GM18870 (cell line): ENCODE measurements at regions not wholly inside any gene's neighbourhood (a gene's known extent, or its start where the extent isn't known, plus 50 kb on each side); places are given as distances from the start of the nearest gene placed in this dataset.

Experiments used
- ATAC-seq: cut with Tn5 transposase; IDR thresholded peaks from one replicate; pipeline ENCODE4 v1.9.1; 2021; ENCODE audit warnings: moderate library complexity; ENCODE audit not compliant: unreplicated experiment

- no peak for ATAC-seq
Observed at GRCh38 chr3:59311231-59311630, 261.4 kb upstream of the CFAP20DC start.

DNA sequence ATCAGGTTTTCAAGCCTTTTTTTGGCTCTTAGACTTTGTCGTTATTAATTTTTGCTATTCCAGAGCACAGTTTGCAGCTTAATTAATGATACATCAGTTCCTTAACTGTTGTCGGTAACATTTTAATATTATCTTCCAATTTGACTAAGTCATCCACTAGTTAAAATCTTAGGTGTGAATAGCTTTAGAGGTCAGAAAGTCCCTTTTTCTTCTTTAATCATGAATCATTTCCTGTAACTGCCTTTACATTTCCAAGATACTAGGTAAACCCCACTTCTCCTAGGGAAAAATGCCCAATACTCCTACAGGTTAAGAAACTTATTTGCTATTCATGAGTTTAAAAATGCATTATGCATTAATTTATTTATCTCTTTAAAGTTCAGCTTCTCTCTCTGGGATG, 260.9 kb upstream of the CFAP20DC start:
- ATAC-seq, result no peak

- no peak for ATAC-seq
Observed at GRCh38 chr3:59308684-59309083, 258.9 kb upstream of the CFAP20DC start.

- ATAC-seq, result no peak
Observed at GRCh38 chr3:59308001-59308400, 258.2 kb upstream of the CFAP20DC start.

- ATAC-seq, result no peak
Observed at GRCh38 chr3:59306436-59306835, 256.6 kb upstream of the CFAP20DC start.

- ATAC-seq, result no peak
Observed at GRCh38 chr3:59304296-59304695, 254.5 kb upstream of the CFAP20DC start.

GRCh38 chr3:59303452-59303851, 253.6 kb upstream of the CFAP20DC start:
- ATAC-seq, result no peak

GRCh38 chr3:59302442-59302841, 252.6 kb upstream of the CFAP20DC start:
- no peak for ATAC-seq

DNA sequence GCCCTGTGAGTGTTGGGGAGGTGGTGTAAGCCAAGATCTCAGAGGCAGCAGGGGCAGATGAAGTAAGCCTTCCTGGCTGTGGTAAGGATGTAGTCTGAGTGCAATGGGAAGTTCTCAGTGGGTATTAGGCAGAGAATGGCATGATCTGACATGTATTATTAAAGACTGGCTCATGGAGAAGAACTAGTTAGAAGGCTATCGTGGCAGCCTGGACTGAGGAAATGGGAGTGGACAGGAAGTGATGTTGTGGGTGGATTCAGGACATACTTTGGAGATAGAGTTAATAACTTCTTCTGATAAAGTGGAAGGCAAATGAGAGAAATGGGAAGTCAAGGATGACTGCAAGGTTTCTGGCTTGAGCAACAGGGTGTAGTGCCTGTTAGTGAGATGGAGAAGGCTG, 250.9 kb upstream of the CFAP20DC start:
- no peak for ATAC-seq

DNA sequence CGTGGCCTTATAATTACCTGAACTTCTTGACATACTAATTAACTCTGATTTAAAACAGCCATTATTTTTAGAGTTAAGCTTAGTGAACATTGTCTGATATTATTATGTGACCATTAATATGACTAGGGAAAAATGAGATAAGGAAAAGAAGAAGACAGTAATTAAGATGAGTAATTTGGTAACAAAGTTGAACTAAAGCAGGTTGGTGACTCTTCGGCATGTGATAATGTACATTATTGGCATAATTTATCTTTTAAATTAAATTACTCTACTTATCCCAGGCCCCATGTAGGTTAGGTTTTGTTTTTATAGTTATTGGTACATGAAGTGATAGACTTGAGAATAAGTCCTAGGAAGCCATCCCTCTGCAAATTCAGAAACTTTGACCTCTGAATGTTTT, 249.7 kb upstream of the CFAP20DC start:
- ATAC-seq, result no peak

GRCh38 chr3:59290358-59290757, 240.5 kb upstream of the CFAP20DC start:
- no peak for ATAC-seq

DNA sequence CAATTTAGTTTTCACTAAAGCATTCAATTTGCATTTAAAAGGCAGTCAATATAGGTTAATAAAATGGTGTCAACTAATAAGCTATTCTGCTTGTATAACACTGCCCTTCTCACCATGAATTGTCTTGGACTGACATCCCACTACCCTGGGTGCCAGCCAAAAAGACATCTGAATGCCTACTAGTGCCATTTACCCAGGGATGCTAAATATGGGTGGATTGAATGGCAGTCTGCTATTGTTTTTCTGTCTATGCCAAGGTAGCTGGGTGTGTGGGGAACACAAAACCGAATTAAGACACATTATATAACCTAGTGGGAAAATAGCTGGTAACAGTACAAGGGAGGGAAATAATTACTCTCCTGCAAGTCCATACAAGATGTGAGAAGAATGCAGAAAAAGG, 240.0 kb upstream of the CFAP20DC start:
- no peak for ATAC-seq

DNA sequence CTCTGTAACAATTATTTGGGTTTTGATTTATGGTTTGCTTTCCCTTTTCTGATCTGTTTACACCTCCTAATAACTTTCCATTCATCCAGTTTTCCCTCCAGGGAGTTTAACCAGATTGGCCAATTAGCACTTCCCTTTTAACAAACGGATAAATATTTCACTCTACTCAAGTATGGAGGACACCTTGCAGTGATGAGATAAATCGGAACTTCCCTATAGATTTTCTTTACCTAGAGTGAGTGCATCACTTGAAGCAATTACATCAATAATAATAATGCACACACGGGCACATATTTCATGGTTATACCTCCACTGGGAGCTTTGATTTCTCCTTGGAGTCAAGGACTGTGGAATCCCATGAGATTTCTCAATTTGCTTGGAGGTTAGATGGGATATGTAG, 239.1 kb upstream of the CFAP20DC start:
- no peak for ATAC-seq

DNA sequence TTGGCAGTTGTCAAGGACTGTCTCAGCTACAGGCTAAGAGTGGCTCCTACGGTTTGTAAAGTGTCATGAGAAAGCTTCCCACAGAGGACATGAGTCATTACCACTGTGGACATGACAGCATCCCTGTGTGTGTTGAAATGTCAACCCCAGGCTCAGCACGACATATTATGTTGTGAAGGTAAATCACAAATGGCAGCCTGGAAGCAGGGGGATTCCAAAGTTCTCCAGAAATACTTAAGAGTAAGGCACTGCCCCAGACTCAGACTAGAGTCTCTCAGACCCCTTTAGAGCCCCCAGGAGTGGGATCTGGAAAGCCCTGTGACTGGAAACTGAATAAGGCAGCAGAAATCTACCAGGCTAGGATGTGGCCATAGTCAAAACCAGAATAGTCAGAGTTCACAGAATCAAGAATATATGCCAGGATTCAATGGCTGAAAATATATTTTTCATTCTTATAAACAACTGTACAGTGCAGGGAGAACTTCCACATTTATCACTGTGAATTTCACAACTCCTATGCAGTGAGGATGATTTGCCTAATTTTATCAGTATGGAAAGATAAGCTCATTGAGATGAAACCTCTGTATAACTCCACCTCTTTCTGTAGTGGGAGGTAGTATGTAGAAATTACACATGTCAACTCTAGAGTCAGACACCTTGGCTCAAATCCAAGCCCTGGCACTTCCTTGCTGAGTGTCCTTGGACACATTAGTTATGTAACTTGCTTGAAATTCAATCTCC, 237.1 kb upstream of the CFAP20DC start:
- no peak for ATAC-seq

DNA sequence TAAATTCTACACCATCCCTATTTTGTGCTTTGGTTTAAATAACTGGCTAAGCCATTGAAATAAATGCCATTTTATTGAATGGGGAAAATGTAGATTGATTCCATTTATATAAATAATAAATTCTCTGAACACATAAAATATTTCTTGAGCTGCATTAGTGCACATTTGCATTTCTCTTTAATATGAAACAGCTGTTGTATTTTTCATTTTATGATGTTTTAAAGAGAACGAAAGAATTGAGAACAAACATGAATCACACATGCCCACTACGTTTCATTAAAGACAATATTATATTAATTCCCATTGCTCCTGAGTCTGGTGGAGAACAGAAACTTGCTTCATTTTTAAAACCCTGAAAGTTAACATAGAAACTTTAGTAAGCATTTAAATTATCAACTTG, 235.7 kb upstream of the CFAP20DC start:
- no peak for ATAC-seq

DNA sequence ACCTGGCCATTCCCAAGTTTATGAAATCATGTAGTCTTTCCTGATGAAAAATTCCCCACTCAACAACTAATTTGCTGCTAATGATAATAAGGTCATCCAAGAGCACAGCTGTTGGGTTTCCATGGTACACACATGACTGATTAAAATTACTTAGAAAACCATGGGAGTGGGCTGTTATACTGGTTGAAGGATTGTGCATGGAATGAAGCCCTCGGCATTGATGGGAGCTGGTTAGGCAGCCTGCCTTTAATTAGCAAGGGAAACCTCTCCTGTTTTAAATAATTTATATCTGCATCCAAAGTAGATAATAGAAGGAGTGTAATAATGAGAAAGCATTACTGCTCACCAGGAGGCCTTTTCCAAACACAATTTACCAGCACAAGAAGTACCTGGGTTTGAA, 235.1 kb upstream of the CFAP20DC start:
- ATAC-seq, result no peak

DNA sequence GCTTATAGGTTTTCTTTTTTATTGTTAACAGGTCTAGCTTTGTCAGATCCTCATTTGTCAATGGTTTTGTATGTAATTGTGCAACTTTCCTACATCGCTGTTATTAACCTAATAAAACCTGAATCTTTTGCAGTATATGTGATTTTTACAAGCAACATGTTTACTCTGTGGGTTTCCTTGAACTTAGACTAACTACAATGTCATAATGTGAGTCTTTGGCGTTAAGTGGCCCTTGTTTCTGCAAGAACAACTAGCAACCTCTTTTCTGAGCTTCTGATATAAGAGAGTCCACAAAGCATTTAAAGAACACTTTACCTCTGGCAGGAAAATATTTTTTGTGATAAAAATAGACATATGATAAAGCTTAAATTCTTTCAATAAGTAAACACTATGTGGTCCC, 230.3 kb upstream of the CFAP20DC start:
- no peak for ATAC-seq

DNA sequence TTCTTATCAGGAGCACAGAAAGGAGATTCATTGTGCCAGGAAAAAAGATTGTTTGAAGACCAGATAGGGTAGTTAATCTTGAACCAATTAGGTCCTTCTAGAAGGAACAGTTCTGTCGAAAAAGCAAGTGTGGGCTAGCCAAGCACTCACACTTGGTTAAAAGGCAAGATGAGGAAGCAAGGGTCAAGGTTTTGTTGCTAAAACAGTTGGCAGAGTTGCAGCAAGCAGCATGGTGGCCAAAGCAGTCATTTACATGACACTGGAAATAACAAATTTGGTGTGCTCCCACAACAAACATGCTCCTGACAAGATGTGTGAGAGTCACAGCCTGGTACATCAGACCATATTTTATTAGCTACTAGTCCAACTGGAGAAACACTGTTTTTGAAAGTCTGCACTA, 228.0 kb upstream of the CFAP20DC start:
- no peak for ATAC-seq

- no peak for ATAC-seq
Observed at GRCh38 chr3:59277201-59277600, 227.4 kb upstream of the CFAP20DC start.

DNA sequence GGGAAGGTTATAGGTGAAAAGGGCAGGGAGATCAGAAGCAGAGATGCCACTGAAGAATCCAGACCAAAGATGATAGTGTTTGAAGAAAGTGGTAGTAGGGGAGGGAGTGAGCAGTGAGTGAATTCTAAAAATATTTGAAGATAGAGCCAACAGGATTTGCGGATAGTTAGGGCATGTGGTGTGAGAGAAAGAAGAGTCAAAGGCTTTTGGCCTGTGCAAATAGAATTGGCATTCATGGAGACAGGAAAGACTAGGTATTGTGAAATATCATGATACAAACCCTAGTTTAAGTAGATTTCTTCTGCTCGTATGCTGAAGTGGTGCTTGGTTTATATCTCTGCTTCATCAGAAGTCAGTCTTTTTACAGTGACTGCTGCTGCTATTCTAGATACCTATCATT, 224.2 kb upstream of the CFAP20DC start:
- ATAC-seq, result no peak

DNA sequence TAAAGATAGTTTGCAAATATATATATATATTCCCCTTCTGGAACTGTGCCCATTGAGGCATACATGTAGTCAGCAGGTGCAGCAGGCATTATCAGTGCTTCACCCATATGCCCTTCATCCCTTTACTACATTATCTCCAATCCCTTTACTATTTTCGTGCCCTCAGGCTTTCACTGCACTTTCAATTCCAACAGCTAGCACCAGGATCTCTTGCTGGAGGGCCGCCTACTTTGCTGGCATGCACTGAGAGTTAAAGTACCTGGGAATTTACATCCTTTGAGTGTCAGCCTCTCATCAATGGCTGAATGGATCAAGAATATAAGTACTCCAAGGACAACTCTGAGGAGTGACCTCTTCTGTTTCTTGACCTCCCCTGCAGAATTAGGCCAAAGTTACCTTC, 222.1 kb upstream of the CFAP20DC start:
- no peak for ATAC-seq

DNA sequence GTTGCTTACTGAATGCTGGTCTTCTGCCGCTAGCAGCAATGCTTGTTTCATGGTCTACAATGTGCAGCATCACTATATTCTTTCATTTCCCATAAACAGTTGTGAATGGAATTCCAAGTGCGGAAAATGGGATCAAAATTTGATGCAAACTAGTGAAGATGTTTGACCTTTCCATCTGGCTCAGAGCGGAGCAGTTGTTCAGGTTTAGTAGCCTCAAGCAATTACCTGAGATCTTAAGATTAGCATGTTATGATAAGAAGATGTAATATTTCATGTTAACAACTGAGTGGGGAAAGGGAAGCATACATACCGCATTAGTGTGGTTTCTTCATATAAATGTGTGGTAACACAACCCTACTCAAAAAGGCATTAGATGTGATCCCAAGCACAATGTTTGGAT, 221.1 kb upstream of the CFAP20DC start:
- ATAC-seq, result no peak

- no peak for ATAC-seq
Observed at GRCh38 chr3:59270209-59270608, 220.4 kb upstream of the CFAP20DC start.
